HUES48 (cell line): ENCODE measurements at regions not wholly inside any gene's neighbourhood (a gene's known extent, or its start where the extent isn't known, plus 50 kb on each side); places are given as distances from the start of the nearest gene placed in this dataset.
A peak's percentile ranks its signal among the peaks of the same experiment; 100 is the strongest.

ENCODE experiments used
- H3K27ac ChIP-seq: one replicate; pipeline ENCODE4 v1.7.0; 2013; ENCODE audit warnings: low read depth, low read length, inconsistent platforms
- H3K27me3 ChIP-seq: 2 replicates; pipeline ENCODE4 v1.6.1; 2013; ENCODE audit warnings: mild to moderate bottlenecking, low read length; ENCODE audit not compliant: control insufficient read depth, insufficient read depth
- H3K36me3 ChIP-seq: 2 replicates; pipeline ENCODE4 v1.6.1; 2013; ENCODE audit warnings: low read length; ENCODE audit not compliant: control insufficient read depth, insufficient read depth
- H3K4me1 ChIP-seq: 2 replicates; pipeline ENCODE4 v1.6.1; 2013; ENCODE audit warnings: mild to moderate bottlenecking, low read length; ENCODE audit not compliant: control insufficient read depth, insufficient read depth
- H3K4me3 ChIP-seq: 2 replicates; pipeline ENCODE4 v1.5.1; 2013; ENCODE audit warnings: mild to moderate bottlenecking, low read depth, low read length
- H3K9ac ChIP-seq: 2 replicates; pipeline ENCODE4 v1.6.1; 2013; ENCODE audit warnings: mild to moderate bottlenecking, low read depth, low read length, moderate library complexity
- H3K9me3 ChIP-seq: 2 replicates; pipeline ENCODE4 v1.6.1; 2013; ENCODE audit warnings: low read length; ENCODE audit not compliant: control insufficient read depth, insufficient read depth

DNA sequence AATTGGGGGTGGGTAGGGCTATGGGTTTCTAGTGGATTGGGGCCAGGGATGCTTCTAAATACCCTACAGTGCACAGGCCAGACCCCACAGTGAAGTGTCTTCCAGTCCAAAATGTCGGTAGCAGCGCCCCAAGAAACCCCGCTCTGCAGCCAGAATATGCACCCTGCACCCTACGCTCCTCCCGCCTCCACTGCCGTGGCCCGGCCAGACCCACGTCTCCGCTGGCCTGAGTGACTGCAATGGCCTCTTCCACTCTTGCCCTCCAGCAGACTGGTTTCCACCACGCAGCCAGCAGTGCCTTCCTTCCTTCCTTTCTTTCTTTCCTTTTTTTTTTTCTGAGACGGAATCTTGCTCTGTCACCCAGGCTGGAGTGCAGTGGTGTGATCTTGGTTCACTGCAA lies 91.4 kb upstream of the TAF1B start:
- Histone ChIP-seq H3K27ac (no peak overlapping the region), H3K4me1 (peaks cover 8% of the 10 kb centered on the region), H3K27me3 (peaks cover 3% of the 10 kb centered on the region; the same call in 1 of the 2 replicates), H3K9ac (no peak overlapping the region), H3K9me3 (no peaks in the 10 kb centered on the region), H3K36me3 (no peaks in the 10 kb centered on the region), H3K4me3 (no peak overlapping the region)

- no peak overlapping the region for H3K4me3 ChIP-seq
- peaks cover 9% of the 10 kb centered on the region for H3K4me1 ChIP-seq
- H3K9ac ChIP-seq, result no peak overlapping the region
- no peaks in the 10 kb centered on the region for H3K36me3 ChIP-seq
- H3K27ac ChIP-seq, result peak overlapping the region; percentile 10
- H3K27me3 ChIP-seq, result peaks cover 6% of the 10 kb centered on the region; the same call in 1 of the 2 replicates
- no peaks in the 10 kb centered on the region for H3K9me3 ChIP-seq
Observed at GRCh38 chr2:9752441-9753275, 90.6 kb upstream of the TAF1B start.

- no peaks in the 10 kb centered on the region for H3K9me3 ChIP-seq
- peaks cover 6% of the 10 kb centered on the region; the same call in 1 of the 2 replicates for H3K27me3 ChIP-seq
- H3K4me3 ChIP-seq, result no peak overlapping the region
- peaks cover 15% of the 10 kb centered on the region for H3K4me1 ChIP-seq
- no peaks in the 10 kb centered on the region for H3K36me3 ChIP-seq
- H3K9ac ChIP-seq, result no peak overlapping the region
- H3K27ac ChIP-seq, result no peak overlapping the region
Observed at GRCh38 chr2:9753276-9753600, 90.0 kb upstream of the TAF1B start.

DNA sequence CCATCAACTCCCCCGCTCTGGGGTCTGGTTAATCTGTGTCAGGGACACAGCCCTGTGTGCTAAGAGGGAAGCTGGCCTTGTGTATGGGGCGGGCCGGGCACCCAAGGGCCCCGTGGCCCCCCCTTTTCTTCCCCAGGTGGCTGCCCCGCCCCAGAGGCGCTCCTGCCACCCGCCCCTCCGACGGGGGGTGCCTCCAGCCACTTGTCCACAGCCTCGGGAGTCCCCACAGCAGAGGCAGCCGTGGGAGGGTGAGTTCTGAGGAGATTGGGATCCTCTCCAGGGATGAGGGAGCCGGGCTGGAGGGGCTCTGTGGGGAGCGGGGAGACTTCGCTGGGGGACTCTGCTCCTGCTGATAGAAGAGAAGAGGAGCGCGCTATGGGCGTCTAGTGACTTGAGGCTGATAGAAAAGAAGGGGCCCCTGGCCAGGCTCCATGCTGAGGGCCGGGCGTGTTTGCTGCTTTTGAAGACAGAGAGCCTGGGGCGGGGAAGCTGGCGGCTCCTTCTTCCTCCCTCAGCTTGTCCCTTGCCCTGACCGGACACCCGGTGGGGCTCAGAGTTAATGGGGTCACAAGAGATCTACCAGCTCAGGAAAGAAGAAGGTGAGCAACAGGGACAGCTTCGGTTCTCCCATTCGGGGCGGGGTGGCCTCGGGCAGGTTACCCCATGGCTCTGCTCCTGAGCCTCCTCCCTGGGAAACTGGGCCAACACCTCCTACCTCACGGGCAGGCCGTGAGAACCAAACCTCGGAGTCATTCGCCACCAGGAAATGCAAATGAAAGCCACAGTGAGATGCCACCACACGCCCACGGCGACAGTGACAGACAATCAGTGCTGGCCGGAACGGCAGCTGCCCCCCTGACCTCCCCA lies 89.4 kb upstream of the TAF1B start:
- peaks cover 6% of the 10 kb centered on the region; the same call in 1 of the 2 replicates for H3K27me3 ChIP-seq
- no peak overlapping the region for H3K27ac ChIP-seq
- H3K9me3 ChIP-seq, result no peaks in the 10 kb centered on the region
- no peak overlapping the region for H3K4me3 ChIP-seq
- no peak overlapping the region for H3K9ac ChIP-seq
- H3K36me3 ChIP-seq, result no peaks in the 10 kb centered on the region
- H3K4me1 ChIP-seq, result peaks cover 19% of the 10 kb centered on the region

DNA sequence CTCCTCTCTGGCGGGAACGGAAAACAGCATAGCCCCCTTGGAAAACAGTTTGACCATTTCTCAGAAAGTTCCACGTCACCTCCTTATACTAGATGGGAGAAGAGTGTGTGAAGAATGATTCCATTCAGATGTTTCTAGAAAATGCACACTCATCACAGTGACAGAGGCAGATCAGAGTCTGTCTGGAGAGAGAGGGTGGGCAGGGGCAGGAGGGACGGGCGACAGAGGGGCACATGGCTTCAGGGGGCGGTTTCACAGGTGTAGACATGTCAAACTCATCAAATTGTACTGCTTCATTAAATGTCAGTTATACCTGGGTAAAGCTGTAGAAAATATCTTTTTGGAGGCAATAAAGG lies 88.8 kb upstream of the TAF1B start:
- Histone ChIP-seq H3K9ac (no peak overlapping the region), H3K27me3 (peaks cover 6% of the 10 kb centered on the region; the same call in 1 of the 2 replicates), H3K9me3 (no peaks in the 10 kb centered on the region), H3K4me3 (no peak overlapping the region), H3K27ac (no peak overlapping the region), H3K36me3 (no peaks in the 10 kb centered on the region), H3K4me1 (peaks cover 19% of the 10 kb centered on the region)

DNA sequence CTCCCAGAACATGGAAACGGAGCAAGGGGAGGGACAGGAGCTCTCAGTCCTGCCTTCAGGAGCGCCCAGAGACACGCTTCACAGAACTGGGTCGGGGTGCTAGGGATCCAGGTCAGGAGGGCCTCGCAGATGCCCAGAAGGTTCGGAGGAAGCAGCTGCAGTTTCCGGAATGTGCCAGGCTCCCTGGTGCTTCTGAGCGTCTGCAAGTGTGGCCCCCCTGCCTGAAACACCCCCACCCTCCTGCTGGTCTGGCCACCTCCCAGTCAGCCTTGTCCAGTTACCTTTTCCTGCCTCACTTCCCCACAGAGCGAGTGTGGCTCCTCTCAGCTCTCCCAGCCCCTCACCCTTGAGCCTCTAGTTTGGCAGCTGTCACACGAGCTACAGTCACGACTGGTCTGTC lies 88.3 kb upstream of the TAF1B start:
- Histone ChIP-seq H3K9ac (no peak overlapping the region), H3K27me3 (peaks cover 6% of the 10 kb centered on the region; the same call in 1 of the 2 replicates), H3K4me1 (peaks cover 19% of the 10 kb centered on the region), H3K27ac (no peak overlapping the region), H3K36me3 (no peaks in the 10 kb centered on the region), H3K4me3 (no peak overlapping the region), H3K9me3 (no peaks in the 10 kb centered on the region)

- Histone ChIP-seq H3K9ac (no peak overlapping the region), H3K36me3 (no peaks in the 10 kb centered on the region), H3K9me3 (no peaks in the 10 kb centered on the region), H3K4me3 (no peak overlapping the region), H3K27ac (no peak overlapping the region), H3K4me1 (peaks cover 19% of the 10 kb centered on the region), H3K27me3 (peaks cover 6% of the 10 kb centered on the region; the same call in 1 of the 2 replicates)
Observed at GRCh38 chr2:9755638-9756037, 87.6 kb upstream of the TAF1B start.

- Histone ChIP-seq H3K4me1 (peaks cover 19% of the 10 kb centered on the region), H3K36me3 (no peaks in the 10 kb centered on the region), H3K9me3 (no peaks in the 10 kb centered on the region), H3K4me3 (no peak overlapping the region), H3K9ac (no peak overlapping the region), H3K27ac (no peak overlapping the region), H3K27me3 (peaks cover 6% of the 10 kb centered on the region; the same call in 1 of the 2 replicates)
Observed at GRCh38 chr2:9756692-9757250, 86.5 kb upstream of the TAF1B start.

GRCh38 chr2:9757501-9758264 lies 85.6 kb upstream of the TAF1B start:
- H3K27ac ChIP-seq, result no peak overlapping the region
- H3K4me1 ChIP-seq, result peaks cover 19% of the 10 kb centered on the region
- H3K27me3 ChIP-seq, result peaks cover 6% of the 10 kb centered on the region; the same call in 1 of the 2 replicates
- H3K9ac ChIP-seq, result no peak overlapping the region
- no peaks in the 10 kb centered on the region for H3K9me3 ChIP-seq
- H3K4me3 ChIP-seq, result peak overlapping the region; percentile 28
- no peaks in the 10 kb centered on the region for H3K36me3 ChIP-seq

DNA sequence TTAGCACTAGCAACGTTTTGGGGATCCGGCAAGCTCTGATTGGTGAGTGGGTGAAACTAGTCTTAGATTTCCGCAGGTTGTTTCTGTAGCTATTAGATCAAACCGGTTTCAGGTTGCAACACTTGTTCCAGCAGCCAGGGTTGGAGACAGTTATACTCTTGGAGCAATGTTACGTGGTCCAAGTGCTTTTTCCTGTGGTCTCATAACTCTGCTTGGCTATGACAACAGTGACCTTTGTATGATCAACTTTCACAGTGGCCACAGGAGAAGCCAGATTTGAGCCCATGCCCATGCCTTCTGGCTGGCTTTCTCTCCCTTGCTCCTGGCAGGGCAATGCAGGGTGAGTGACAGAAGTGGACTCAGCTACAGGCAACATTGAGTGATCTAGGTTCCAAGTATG lies 84.5 kb upstream of the TAF1B start:
- Histone ChIP-seq H3K36me3 (no peaks in the 10 kb centered on the region), H3K9ac (no peak overlapping the region), H3K4me3 (no peak overlapping the region), H3K4me1 (peaks cover 11% of the 10 kb centered on the region), H3K27ac (no peak overlapping the region), H3K9me3 (no peaks in the 10 kb centered on the region), H3K27me3 (peaks cover 6% of the 10 kb centered on the region; the same call in 1 of the 2 replicates)
